Activated naive CD4-positive, alpha-beta T cell treated with Interleukin-2 at 50 U/mL for 16 hours (primary cell): ENCODE measurements at regions not wholly inside any gene's neighbourhood (a gene's known extent, or its start where the extent isn't known, plus 50 kb on each side); places are given as distances from the start of the nearest gene placed in this dataset.
"Not testable (repeated sequence)": the region's sequence is repeated elsewhere in the genome, so short reads cannot be mapped to it uniquely, and the experiment has no call there.

Experiments used
- DNase-seq: peaks from one replicate; pipeline ENCODE4 v3.0.0-alpha.2; 2020

GRCh38 chr2:39870871-39871270, 91.8 kb upstream of the THUMPD2 start:
- DNase-seq = no peak

GRCh38 chr2:39867268-39867667, 88.2 kb upstream of the THUMPD2 start:
- DNase-seq = no peak

GRCh38 chr2:39865751-39866150, 86.7 kb upstream of the THUMPD2 start:
- DNase-seq = no peak

GRCh38 chr2:39863672-39864071, 84.6 kb upstream of the THUMPD2 start:
- DNase-seq = not testable (repeated sequence)

GRCh38 chr2:39860538-39860937, 81.5 kb upstream of the THUMPD2 start:
- no peak for DNase-seq

GRCh38 chr2:39858677-39859076, 79.6 kb upstream of the THUMPD2 start:
- DNase-seq = no peak

- no peak for DNase-seq
Measured at GRCh38 chr2:39855856-39856255, 76.8 kb upstream of the THUMPD2 start.

GRCh38 chr2:39854771-39855170, 75.7 kb upstream of the THUMPD2 start:
- no peak for DNase-seq

GRCh38 chr2:39852831-39853230, 73.8 kb upstream of the THUMPD2 start:
- no peak for DNase-seq

- no peak for DNase-seq
Measured at GRCh38 chr2:39851651-39852110, 72.6 kb upstream of the THUMPD2 start.

GRCh38 chr2:39851251-39851650, 72.2 kb upstream of the THUMPD2 start:
- no peak for DNase-seq

- DNase-seq = no peak
Measured at GRCh38 chr2:39849982-39850526, 71.0 kb upstream of the THUMPD2 start.

- DNase-seq = no peak
Measured at GRCh38 chr2:39849064-39849463, 70.0 kb upstream of the THUMPD2 start.

GRCh38 chr2:39845460-39846146, 66.5 kb upstream of the THUMPD2 start:
- no peak for DNase-seq

GRCh38 chr2:39839261-39839848, 60.3 kb upstream of the THUMPD2 start:
- no peak for DNase-seq

GRCh38 chr2:39838589-39838988, 59.5 kb upstream of the THUMPD2 start:
- no peak for DNase-seq

- DNase-seq = peak; percentile 4
Measured at GRCh38 chr2:39837856-39838453, 58.9 kb upstream of the THUMPD2 start.

GRCh38 chr2:39836638-39837037, 57.6 kb upstream of the THUMPD2 start:
- no peak for DNase-seq

- DNase-seq = no peak
Measured at GRCh38 chr2:39834426-39834825, 55.4 kb upstream of the THUMPD2 start.

GRCh38 chr2:39830610-39831009, 51.6 kb upstream of the THUMPD2 start:
- not testable (repeated sequence) for DNase-seq
